NCI-H460 (cell line): ENCODE measurements at regions not wholly inside any gene's neighbourhood (a gene's known extent, or its start where the extent isn't known, plus 50 kb on each side); places are given as distances from the start of the nearest gene placed in this dataset.
"Not testable (repeated sequence)": the region's sequence is repeated elsewhere in the genome, so short reads cannot be mapped to it uniquely, and the experiment has no call there.

ENCODE experiments used
- DNase-seq: peaks from one replicate; pipeline ENCODE4 v3.0.0-alpha.2; 2016; ENCODE audit warnings: low read depth; ENCODE audit errors: extremely low read depth

- no peak for DNase-seq
Observed at GRCh38 chr5:142411656-142412425, 87.0 kb upstream of the SPRY4 start.

- no peak for DNase-seq
Observed at GRCh38 chr5:142411103-142411502, 86.3 kb upstream of the SPRY4 start.

- DNase-seq = no peak
Observed at GRCh38 chr5:142408981-142409481, 84.2 kb upstream of the SPRY4 start.

GRCh38 chr5:142408536-142408935 lies 83.7 kb upstream of the SPRY4 start:
- no peak for DNase-seq

GRCh38 chr5:142405814-142406395 lies 81.1 kb upstream of the SPRY4 start:
- no peak for DNase-seq

GRCh38 chr5:142405023-142405422 lies 80.2 kb upstream of the SPRY4 start:
- no peak for DNase-seq

DNA sequence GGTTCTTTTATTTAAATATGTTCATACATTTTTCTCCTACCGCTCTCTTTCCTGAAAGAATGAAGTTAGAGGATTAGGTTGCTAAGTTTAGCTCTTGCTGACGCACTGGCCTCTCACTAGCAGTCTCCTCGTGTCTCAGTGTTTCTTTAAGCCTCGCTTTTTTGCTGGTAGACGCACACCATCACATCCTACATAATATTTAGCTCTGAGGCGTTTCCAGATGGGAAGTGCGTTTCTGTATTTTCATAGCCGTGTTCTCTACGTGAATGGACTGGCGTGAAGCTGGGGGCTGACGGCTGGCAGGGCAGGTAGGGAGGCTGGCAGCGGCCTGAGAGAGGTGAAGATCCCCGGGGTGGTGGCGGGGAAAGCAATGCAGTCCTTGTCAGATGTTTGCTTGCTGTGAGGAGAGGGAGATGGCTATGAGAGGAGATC lies 79.2 kb upstream of the SPRY4 start:
- no peak for DNase-seq

DNA sequence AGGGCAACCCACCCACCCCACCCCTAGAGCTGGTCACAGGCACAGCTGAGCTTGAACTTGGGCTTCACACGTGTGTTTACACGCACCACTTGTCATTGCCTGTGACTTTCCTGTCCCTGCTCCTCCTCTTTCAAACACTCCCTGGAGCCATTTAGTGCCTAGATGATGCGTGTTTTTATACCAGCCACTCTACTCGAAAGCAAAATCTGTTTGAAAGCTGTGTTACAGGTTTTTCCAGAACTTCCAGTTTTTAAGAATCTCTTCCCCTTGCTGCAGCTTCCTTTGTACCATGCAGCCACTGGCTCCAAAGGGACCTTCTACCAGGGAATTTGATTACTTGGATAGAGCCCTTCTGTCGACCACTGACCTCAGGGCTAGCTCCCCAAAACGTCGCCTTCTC lies 78.8 kb upstream of the SPRY4 start:
- no peak for DNase-seq

- DNase-seq = no peak
Observed at GRCh38 chr5:142402752-142403318, 78.0 kb upstream of the SPRY4 start.

GRCh38 chr5:142400415-142400814 lies 75.6 kb upstream of the SPRY4 start:
- DNase-seq = no peak

DNA sequence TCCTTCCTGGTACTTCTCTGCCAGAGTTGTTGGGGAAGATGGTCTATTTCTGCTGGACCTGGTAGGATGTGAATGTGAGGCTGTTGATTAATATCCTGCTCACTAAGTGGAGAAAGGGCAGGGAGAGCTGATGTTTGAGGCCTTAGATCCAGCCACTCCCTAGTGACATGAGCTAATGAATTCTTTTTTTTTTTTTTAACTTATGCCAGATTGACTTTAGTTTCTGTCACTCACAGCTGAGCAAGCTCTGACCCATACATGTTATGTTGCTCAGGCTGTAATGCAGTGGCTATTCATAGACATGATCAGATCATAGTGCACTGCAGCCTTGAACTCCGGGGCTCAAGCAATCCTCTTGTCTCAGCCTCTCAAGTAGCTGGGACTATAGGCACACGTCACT lies 75.1 kb upstream of the SPRY4 start:
- no peak for DNase-seq

- DNase-seq = no peak
Observed at GRCh38 chr5:142398730-142399055, 73.9 kb upstream of the SPRY4 start.

- not testable (repeated sequence) for DNase-seq
Observed at GRCh38 chr5:142398011-142398729, 73.3 kb upstream of the SPRY4 start.

- DNase-seq = no peak
Observed at GRCh38 chr5:142397178-142397577, 72.4 kb upstream of the SPRY4 start.

DNA sequence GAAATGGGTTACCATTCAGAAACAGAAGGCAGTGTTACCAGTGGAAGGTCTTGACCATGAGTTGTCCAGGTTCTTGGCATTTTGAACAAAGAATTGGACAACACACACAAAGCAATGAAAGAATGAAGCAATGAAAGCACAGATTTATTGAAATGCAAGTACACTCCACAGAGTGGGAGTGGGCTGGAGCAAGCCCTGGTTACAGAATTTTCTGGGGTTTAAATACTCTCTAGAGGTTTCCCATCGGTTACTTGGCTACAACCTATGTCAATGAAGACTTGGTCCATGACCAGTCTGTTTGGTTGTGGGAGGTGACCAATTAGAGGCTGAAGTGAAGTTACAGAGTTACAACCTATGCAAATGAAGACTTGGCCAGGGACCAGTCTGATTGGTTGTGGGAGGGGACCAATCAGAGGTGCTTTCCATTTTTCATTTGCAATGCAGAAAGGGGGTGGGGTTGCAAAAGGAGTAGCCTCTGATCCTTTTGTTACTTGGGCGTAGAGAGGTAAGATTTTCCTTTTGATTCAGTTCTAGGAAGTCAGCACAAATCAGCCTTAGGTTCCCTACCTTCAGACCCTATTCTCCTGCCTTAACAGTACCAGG lies 71.7 kb upstream of the SPRY4 start:
- DNase-seq = no peak

DNA sequence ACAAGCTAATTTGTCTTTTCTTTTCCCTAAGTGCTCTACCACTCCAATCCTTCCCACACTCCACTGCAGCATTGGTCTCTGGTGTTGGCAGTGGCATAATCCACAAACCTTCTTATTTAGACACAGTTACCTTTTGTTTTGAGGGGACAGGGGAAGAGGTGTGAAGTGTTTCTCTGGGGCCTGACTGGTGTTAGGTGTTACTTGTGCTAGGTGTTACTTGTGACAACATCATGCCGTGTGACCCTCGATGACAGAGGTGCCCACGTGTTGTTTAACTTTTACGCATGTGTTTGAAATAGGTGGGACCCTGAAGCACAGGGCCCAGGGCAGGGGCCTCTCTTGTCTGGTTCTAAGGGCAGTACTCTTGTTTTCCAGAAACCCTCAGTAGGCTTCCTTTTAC lies 70.5 kb upstream of the SPRY4 start:
- DNase-seq = no peak

DNA sequence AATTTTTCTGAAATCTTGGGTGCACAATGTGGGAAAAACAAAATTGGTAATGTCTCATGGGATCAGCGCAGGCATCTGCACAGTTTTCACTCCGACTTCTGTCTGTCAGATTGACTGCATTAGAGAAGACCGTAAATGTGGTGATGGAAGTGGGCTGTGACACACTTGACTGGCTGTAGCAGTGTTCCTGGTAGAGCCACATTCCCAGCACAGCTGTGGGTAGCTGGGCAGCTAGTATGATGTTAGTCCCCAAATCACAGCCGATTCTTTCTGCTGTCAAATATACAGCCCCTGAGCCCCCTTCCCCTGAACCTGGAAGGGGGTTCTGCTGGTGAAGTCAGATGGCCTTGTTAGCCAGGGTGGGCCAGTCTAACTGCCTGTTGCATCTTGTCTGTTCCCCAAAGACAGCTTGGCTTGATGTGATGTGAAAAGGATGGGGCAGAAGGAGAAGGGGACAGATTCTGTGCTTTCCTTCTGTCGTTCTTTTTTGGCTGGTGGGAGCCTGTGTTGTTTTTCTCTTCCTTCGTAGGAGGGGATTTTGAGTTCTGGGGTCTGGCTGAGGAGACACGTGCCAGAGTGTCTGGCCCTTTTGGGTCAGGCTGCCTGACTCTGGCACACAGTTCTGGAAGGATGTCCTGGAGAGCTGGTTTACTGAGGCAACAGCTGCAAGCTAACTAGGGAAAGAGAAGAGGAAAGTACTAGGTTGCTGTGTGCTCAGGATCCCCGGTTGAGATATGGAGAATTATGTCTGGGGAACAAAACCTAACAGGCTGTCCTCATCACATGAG lies 66.4 kb upstream of the SPRY4 start:
- no peak for DNase-seq

GRCh38 chr5:142390334-142390733 lies 65.5 kb upstream of the SPRY4 start:
- DNase-seq = no peak

DNA sequence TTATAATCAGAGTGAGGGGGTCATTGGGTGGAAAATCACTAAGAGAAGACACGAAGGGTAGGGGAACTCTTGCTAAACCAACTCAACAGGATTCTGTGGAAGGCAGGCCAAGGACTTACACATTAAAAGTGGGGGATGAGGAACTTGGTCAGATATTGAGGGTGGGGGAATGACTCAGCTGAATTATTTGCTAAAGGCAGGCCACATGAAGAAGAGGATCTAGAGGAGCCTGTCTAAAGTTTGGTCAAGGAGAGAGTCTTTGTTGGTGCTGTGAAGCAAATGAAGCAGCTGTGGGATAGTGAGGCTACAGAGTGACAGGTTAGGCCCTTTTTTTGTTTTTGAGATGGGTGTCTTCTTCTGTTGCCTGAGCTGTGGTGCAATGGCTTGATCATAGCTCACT lies 63.9 kb upstream of the SPRY4 start:
- DNase-seq = no peak

GRCh38 chr5:142387024-142387682 lies 62.3 kb upstream of the SPRY4 start:
- no peak for DNase-seq
